Testis (tissue), 2 donors: ENCODE measurements at regions not wholly inside any gene's neighbourhood (a gene's known extent, or its start where the extent isn't known, plus 50 kb on each side); places are given as distances from the start of the nearest gene placed in this dataset.
"Not testable (repeated sequence)": the region's sequence is repeated elsewhere in the genome, so short reads cannot be mapped to it uniquely, and the experiment has no call there.

ENCODE experiments used
- DNase-seq: peaks from one replicate; pipeline ENCODE4 v3.0.0-alpha.2; 2019
- H3K27ac ChIP-seq, 2 donors: fragments of 200-600 bp; sonication (generic); one replicate each; pipeline ENCODE4 v1.5.1; 2019
- H3K27me3 ChIP-seq: fragments of 200-600 bp; sonication (generic); one replicate; pipeline ENCODE4 v1.5.1; 2019
- H3K36me3 ChIP-seq: fragments of 200-600 bp; sonication (generic); one replicate; pipeline ENCODE4 v1.5.1; 2017; ENCODE audit warnings: low read depth; ENCODE audit errors: missing control alignments
- H3K4me1 ChIP-seq: fragments of 200-600 bp; sonication (generic); one replicate; pipeline ENCODE4 v1.5.1; 2019
- H3K4me3 ChIP-seq, 2 donors: fragments of 200-600 bp; sonication (generic); one replicate each; pipeline ENCODE4 v1.5.1; 2017 to 2019
- H3K9me3 ChIP-seq: fragments of 200-600 bp; sonication (generic); one replicate; pipeline ENCODE4 v1.5.1; 2017
- CTCF ChIP-seq, 3 experiments: fragments of 450-650 bp in 2 of 3; fragments of 200-600 bp in 1 of 3; sonication (generic) in 1 of 3; IDR thresholded peaks; one replicate each; pipeline ENCODE4 v1.5.1; 2016 to 2019; ENCODE audit warnings: antibody characterized with exemption in 3 of 3, mild to moderate bottlenecking in 2 of 3, moderate library complexity in 1 of 3
- POLR2A ChIP-seq: fragments of 450-650 bp; IDR thresholded peaks from one replicate; pipeline ENCODE4 v1.6.1; 2017; ENCODE audit warnings: antibody characterized with exemption, mild to moderate bottlenecking, moderate library complexity
- WGBS, 2 donors: methylation state at CpG; one replicate each; pipeline ENCODE4 v1.1.5; 2018; 5-methylcytosine and 5-hydroxymethylcytosine counted together
- intact Hi-C: fragments of 100-400 bp; cut with DNase I; formaldehyde crosslinking; loops from one replicate; pipeline ENCODE4 v1.15.1; 2023; ENCODE audit warnings: low total_unique reads

GRCh38 chr5:152717393-152717792 is 312.3 kb upstream of the NMUR2 start:
- H3K4me1 ChIP-seq = no peaks in the 10 kb centered on the region
- no peak overlapping the region for H3K27ac ChIP-seq
- no peaks in the 10 kb centered on the region for H3K27me3 ChIP-seq
- intact Hi-C loops = no loop called here
- TF ChIP-seq CTCF (IDR thresholded peaks at IDR 0.05) (no peak), POLR2A (no peak)
- no peaks in the 10 kb centered on the region for H3K9me3 ChIP-seq
- no peaks in the 10 kb centered on the region for H3K36me3 ChIP-seq
- WGBS, 2 donors = 40 to 62% methylated on average over 2 of the region's 2 CpGs
- DNase-seq = no peak
- no peak overlapping the region for H3K4me3 ChIP-seq

GRCh38 chr5:152723482-152723881 is 318.4 kb upstream of the NMUR2 start:
- intact Hi-C loops = no loop called here
- H3K36me3 ChIP-seq = no peaks in the 10 kb centered on the region
- H3K9me3 ChIP-seq = no peaks in the 10 kb centered on the region
- DNase-seq = no peak
- H3K27ac ChIP-seq = no peak overlapping the region
- no peaks in the 10 kb centered on the region for H3K4me1 ChIP-seq
- TF ChIP-seq CTCF (IDR thresholded peaks at IDR 0.05) (no peak), POLR2A (no peak)
- 88 to 96% methylated on average over 6 of the region's 6 CpGs for WGBS, 2 donors
- no peaks in the 10 kb centered on the region for H3K27me3 ChIP-seq
- H3K4me3 ChIP-seq = no peak overlapping the region

- Histone ChIP-seq H3K4me3 (no peak overlapping the region), H3K27ac (no peak overlapping the region), H3K4me1 (no peaks in the 10 kb centered on the region), H3K27me3 (no peaks in the 10 kb centered on the region), H3K9me3 (no peaks in the 10 kb centered on the region), H3K36me3 (no peaks in the 10 kb centered on the region)
- no peak for DNase-seq
- 81 to 84% methylated on average over 3 of the region's 3 CpGs for WGBS, 2 donors
- intact Hi-C loops = no loop called here
- TF ChIP-seq POLR2A (no peak), CTCF (IDR thresholded peaks at IDR 0.05) (no peak)
These were observed 325.1 kb upstream of the NMUR2 start for GRCh38 chr5:152730176-152730575.

- no peaks in the 10 kb centered on the region for H3K9me3 ChIP-seq
- WGBS, 2 donors = 72 to 82% methylated on average over 4 of the region's 4 CpGs
- H3K27ac ChIP-seq = no peak overlapping the region
- DNase-seq = no peak
- H3K4me1 ChIP-seq = no peaks in the 10 kb centered on the region
- no peaks in the 10 kb centered on the region for H3K36me3 ChIP-seq
- TF ChIP-seq CTCF (IDR thresholded peaks at IDR 0.05) (no peak), POLR2A (no peak)
- H3K4me3 ChIP-seq = no peak overlapping the region
- H3K27me3 ChIP-seq = no peaks in the 10 kb centered on the region
- intact Hi-C loops = no loop called here
These were observed 331.8 kb upstream of the NMUR2 start for GRCh38 chr5:152736906-152737305.

GRCh38 chr5:152739916-152740315 is 334.8 kb upstream of the NMUR2 start:
- intact Hi-C loops = no loop called here
- no peaks in the 10 kb centered on the region for H3K4me1 ChIP-seq
- DNase-seq = no peak
- TF ChIP-seq CTCF (IDR thresholded peaks at IDR 0.05) = no peak
- TF ChIP-seq POLR2A = no peak
- no peak overlapping the region for H3K27ac ChIP-seq
- H3K36me3 ChIP-seq = no peaks in the 10 kb centered on the region
- no peaks in the 10 kb centered on the region for H3K27me3 ChIP-seq
- no peaks in the 10 kb centered on the region for H3K9me3 ChIP-seq
- H3K4me3 ChIP-seq = no peak overlapping the region

GRCh38 chr5:152741126-152741525 is 336.0 kb upstream of the NMUR2 start:
- H3K4me1 ChIP-seq, intact Hi-C loops, DNase-seq, H3K9me3 ChIP-seq, H3K4me3 ChIP-seq, H3K36me3 ChIP-seq, H3K27ac ChIP-seq, H3K27me3 ChIP-seq: not testable (repeated sequence)
- 73 to 79% methylated on average over 10 of the region's 10 CpGs for WGBS, 2 donors

GRCh38 chr5:152787709-152788217 is 382.7 kb upstream of the NMUR2 start:
- WGBS, 2 donors = 69 to 83% methylated on average over 4 to 5 of the region's 6 CpGs

More at GRCh38 chr5:152787709-152788217, 382.7 kb upstream of the NMUR2 start:
- DNase-seq, intact Hi-C loops, H3K9me3 ChIP-seq, H3K4me3 ChIP-seq, H3K36me3 ChIP-seq, H3K27ac ChIP-seq, H3K27me3 ChIP-seq, H3K4me1 ChIP-seq: not testable (repeated sequence)
